ENCODE measurements at regions not wholly inside any gene's neighbourhood (a gene's known extent, or its start where the extent isn't known, plus 50 kb on each side); places are given as distances from the start of the nearest gene placed in this dataset.
"Not testable (repeated sequence)": the region's sequence is repeated elsewhere in the genome, so short reads cannot be mapped to it uniquely, and the experiment has no call there.

GRCh38 chr13:37986811-37987210, 117.2 kb upstream of the TRPC4 start:
- DNase-seq: no peak

DNA sequence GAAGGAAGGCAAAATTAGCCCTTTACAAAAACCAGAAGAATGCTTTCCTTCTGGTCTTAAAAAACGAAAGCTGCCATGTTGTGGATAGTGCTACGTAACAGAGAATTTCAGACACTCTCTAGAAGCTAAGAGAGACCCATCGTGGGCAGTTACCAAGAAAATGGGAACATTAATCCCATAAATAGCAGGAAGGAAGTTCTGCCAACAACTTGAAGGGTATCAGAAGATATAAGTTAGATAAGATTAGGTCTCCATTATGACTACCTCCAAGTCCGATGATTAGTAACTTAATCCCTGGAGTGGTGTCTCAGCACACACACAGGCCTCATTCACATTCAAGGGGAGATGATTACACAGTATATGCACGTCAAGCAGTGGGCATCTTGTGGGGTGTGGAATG, 115.7 kb upstream of the TRPC4 start:
- DNase-seq: no peak

DNA sequence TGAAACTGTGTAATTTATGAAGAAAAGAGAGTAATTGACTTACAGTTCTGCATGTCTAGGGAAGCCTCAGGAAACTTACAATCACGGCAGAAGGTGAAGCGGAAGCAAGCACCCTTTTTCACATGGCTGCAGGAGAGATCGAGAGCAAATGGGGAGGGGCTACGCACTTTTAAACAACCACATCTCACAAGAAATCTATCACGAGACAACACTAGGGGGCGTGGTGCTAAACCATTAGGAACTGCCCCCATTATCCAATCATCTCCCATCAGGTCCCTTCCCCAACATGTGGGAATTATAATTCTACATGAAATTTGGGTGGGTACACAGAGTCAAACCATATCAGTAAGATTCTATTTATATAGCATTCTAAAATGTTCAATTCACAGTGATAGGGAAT, 114.8 kb upstream of the TRPC4 start:
- DNase-seq: no peak

DNA sequence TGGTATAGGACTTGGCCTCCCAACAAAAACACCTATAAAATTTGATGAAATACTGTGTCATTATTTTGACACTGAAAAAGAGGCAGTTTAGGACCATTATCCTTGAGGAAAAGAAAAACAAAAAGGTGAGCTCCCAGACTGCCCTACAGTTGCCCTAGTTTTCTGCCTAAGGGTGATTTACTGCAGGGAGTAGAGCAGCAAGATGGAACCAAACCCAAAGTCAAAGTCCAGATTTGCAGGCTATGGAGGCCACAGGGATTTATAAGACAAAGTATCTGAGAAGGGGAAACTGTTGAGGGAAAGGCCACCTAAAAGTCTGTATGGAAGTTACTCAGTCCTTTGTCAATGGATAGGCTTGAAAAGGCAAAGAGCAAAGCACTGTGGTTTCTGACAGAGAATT, 112.4 kb upstream of the TRPC4 start:
- DNase-seq: no peak

DNA sequence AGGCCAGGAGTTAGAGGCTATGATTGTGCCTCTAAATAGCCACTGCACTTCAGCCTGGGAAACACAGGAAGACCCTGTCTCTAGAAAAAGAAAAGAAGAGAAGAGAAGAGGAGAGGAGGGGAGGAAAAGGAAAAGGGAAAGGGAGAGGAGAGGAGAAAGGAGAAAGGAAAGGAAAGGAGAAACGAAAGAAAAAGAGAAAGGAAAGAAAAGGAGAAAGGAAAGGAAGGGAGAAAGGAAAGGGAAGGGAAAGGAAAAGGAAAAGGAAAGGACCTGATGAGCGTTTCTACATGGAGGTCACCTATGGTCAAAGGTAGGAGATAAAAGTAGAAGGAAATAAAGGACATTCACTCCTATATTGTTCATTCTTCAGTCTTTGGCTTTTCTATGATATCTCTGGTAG, 109.1 kb upstream of the TRPC4 start:
- no peak for DNase-seq

GRCh38 chr13:37968555-37968954, 99.0 kb upstream of the TRPC4 start:
- no peak for DNase-seq

DNA sequence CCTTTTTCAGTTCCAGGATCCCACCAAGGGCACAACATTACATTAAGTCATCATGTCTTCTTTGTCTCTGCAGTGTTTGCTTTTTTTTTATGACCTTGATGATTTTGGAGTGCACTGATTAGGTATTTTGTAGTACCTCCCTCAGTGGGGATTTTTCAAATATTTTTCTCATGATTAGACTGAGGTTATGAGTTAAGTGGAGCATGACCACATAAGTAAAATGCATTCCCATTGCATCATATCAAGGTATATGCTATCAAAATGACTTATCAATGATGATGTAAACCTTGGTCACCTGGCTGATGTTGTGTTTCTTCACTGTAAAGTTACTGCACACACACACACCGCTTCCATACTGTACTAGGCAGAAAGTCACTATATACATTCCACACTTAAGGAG, 96.7 kb upstream of the TRPC4 start:
- DNase-seq: no peak

- DNase-seq: no peak
Measured at GRCh38 chr13:37960427-37960826, 90.9 kb upstream of the TRPC4 start.

GRCh38 chr13:37959284-37959683, 89.7 kb upstream of the TRPC4 start:
- DNase-seq: no peak

DNA sequence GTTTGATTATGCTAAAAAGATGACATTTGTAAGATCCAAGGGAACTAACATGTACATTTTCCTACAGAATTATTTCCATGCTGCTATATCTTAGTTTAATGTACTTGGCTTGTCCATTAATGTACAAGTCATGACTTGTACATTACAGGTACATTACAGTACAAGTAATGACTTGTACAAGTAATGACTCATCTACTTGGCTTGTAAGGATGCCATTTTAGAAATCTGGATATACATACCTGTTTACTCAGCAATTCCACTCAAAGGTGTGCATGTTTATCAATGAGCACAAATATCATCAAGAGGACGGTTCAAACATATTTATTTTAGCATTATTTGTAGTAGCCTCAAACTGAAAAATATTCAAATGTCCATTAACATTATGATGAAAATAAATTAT, 87.0 kb upstream of the TRPC4 start:
- DNase-seq: no peak

DNA sequence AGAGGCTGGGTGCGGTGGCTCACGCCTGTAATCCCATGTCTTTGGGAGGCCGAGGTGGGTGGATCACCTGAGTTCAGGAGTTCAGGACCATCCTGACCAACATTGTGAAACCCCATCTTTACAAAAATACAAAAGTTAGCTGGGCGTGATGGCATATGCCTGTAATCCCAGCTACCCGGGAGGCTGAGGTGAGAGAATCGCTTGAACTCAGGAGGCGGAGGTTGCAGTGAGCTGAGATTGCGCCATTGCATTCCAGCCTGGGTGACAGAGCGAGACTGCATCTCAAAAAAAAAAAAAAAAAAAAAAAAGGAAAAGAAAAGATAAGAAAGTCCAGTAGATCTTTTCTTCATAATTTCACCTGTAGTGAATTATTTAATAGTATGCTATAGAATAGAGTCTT, 85.0 kb upstream of the TRPC4 start:
- not testable (repeated sequence) for DNase-seq

- no peak for DNase-seq
Measured at GRCh38 chr13:37954191-37954590, 84.6 kb upstream of the TRPC4 start.

DNA sequence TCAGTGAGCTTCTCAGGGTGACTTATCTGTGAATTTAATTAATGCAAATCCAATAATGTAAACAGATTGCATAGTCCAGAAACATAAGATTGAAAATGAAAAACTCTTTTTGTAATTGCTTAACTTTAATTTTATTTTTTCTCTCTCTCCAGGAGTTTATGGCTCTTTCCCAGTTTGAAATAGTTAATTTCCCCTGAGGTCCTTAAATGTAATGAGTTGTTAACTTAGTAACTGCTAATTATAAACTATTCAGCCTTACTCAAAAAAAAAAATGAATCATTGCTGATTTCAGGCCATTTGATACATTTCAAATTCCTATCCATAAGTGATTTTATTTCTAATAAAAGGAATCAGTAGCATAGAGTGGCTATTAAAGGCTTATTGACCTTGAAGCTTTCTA, 84.1 kb upstream of the TRPC4 start:
- DNase-seq: no peak

DNA sequence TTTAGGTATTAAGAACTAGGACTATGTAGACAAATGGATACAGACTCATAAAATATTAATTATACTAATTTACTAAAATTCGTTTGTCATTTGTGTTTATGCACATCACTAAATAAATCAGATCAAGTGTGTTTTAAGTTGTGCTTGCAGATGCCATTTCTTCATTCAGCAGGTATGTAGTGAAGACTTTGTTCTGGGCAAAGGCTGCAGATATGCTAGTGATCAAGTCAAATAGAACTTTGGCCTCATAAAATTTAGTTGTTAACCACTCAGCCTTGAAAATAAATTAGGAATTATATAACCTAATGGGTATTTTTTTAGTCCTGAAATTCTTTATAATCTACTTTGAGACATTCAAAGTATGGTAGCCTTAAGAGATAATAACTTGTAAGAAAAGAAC, 80.4 kb upstream of the TRPC4 start:
- DNase-seq: no peak

DNA sequence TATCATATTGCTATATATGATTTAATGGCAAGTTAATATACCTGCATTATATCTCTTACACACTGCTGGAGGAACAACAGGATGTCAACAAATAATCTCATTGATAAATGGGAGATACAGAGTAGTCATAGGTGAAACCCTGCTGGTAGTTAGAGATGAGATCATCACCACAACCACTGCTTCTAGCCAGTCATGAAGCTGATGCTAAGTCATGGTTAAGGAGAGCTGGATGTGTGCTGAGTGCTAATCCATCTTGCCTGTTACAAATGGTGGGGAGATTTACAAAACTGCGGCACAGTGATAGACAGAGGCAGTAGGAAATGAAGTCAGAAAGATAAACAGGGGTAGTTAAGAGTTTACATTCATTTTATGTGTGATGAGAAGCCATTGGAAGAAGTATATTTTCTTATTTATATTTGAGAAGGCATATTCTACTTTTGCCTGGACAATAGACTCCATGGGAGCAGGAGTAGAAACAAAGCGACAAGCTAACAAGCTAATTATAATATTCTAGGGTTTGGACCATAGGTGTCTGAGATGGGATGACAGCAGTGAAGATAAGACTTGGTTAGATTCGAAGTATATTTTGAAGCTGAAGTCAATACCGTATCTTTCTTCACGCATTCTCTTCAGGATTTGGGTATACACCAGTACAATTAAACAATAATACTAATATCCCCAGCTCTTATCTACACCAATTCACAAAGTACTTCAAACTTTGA, 78.0 kb upstream of the TRPC4 start:
- no peak for DNase-seq

DNA sequence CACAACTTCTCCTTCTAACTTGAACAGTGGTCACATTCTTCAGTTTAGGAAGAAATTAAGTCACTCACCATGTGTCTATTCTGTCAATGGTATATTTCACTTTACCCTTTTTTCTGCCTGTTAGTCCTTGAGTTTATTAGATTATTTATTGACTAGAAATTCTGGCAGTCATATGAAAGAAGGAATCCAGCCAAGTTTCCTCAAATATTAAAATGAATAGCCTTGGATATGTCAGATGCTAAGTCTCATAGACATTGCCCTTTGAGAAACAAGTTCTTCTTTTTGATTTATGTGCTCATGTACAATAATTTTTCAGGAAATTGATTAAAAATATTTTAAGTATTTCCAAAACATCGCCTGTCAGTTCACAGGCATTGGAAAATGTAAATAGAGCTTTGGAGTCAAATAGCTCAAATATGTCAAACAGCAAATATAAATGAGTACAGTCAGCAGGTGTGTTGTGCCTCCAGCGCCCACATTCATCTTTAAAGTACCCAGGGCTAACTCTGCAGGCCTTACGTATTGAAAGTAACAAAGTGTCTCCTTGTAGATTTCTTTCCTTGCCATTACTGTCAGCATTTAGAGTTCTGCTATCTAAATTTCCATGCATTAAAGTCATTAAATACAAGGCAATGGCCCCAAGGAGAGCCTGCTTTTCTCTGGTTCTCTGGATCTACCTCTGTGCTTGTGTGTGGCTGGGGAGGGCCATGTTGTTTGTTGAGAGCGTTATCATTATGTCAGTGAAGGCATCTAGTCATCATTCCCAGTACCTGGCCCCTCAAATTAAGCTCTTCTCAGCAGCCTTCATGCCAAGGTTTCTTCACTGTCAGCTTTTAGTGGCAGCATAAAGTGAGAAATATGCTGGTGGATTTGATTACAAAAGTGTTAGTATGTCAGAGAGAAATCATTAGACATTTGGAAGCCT, 76.3 kb upstream of the TRPC4 start:
- no peak for DNase-seq

- DNase-seq: no peak
Measured at GRCh38 chr13:37944869-37945442, 75.4 kb upstream of the TRPC4 start.

GRCh38 chr13:37944081-37944868, 74.7 kb upstream of the TRPC4 start:
- no peak for DNase-seq

DNA sequence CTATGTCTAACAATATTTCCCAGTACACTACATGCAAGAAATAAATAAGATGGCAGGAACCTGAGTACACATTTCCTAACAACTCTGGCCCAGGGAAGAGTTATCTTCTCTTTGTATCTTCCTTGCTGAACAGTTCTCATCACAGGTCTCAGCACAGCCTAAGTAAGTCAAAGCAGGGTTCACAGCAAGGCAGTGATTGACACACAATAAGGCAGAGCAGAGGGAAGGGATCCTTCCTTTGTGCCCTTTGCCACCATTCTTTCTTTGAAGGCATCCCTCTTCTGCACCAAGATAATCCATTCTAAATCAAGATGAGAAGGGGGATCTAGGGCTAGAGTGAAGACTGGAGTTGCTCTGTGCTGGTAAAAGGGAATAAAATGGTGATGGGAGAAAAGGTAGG, 73.4 kb upstream of the TRPC4 start:
- no peak for DNase-seq

DNA sequence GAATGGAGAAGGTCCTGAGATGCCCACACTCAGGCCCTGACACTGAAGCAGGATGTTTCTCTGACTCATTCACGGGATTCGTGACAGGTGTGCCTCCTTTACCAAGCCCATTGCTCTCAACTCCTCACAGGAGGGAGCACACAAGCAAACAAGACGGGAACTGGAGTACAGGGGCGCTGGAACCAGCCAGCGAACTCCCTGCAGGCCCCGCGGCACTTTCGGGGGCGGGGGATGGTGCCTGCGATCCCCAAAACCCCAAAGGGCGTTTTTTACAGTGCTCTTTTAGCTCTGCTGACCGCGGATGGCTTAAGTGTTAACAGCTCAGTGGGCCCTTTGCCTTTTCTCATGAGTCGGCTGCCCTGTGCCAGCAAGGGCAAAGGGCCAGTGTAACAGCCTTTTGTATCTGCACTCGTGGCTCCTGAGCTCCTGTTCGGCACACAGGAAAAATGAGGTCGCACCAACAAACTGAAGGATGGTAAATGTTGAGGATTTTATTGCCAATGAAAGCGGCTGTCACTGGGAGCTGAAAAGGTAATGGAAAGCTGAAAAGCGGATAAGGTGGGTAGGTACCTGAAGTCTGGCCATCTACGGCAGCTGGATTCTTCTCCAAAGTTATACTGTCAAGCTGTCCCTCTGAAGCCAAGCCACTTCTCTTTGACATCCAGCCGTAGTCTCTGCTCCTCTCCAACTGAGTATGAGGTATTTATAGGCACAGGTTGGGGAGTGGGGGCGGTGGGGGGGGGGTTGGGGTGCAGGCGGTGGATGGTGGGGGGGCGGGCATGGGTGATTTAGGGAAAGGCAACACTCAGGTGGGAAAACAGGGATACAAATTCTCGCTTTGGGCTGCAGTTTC, 65.0 kb upstream of the TRPC4 start:
- no peak for DNase-seq

DNA sequence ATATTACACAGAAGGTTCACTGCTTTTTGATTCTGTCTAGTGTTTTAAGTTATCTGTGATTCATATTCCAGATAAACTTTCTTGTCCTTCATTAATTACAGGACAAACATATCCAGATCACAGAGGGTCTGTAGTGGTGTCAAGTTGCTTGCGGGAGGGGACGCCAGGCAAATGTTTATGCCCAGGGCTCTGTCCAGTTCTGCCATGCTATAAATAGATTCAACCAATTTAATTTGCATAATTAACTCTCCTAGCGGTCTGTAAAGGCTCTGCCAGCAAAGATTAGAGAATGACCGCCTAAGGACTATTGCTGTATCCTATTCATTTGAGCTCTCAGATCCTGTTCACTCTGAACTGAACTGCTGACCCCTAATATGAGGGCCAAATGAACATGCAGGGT, 59.7 kb upstream of the TRPC4 start:
- no peak for DNase-seq

- no peak for DNase-seq
Measured at GRCh38 chr13:37927561-37927960, 58.0 kb upstream of the TRPC4 start.

Data from NCI-H2081 (cell line).